HepG2 (cell line): ENCODE measurements at regions not wholly inside any gene's neighbourhood (a gene's known extent, or its start where the extent isn't known, plus 50 kb on each side); places are given as distances from the start of the nearest gene placed in this dataset.

ENCODE experiments used
- ATAC-seq: fragments of 200-7000 bp; cut with Tn5 transposase; 3 replicates; pipeline ENCODE4 v1.9.1; 2020; ENCODE audit warnings: mild to moderate bottlenecking, moderate library complexity
- BruUV-seq: library from RNA; stranded (reverse); fragments of 400-500 nt; replicated peaks from 2 replicates; lab custom pipeline; 2021; lab: Mats Ljungman, UMichigan
- CTCF ChIA-PET: fragments of 300-600 bp; formaldehyde crosslinking; extraction: SDS; loops from one replicate; lab custom pipeline; 2021; ENCODE audit warnings: low total read pairs, inconsistent platforms, low intra/inter-chr PET ratio; lab: Yijun Ruan, JAX
- POLR2A ChIA-PET: fragments of 350-600 bp; sonication (Branson Sonifier 250); formaldehyde crosslinking; loops from one replicate; lab custom pipeline; 2020; ENCODE audit warnings: antibody characterized with exemption, inconsistent platforms; lab: Yijun Ruan, JAX
- DNase-seq: peaks from one replicate; pipeline ENCODE4 v3.0.0-alpha.2; 2015; ENCODE audit warnings: low spot score
- FAIRE-seq: peaks from 3 replicates; lab custom pipeline; 2011; peaks lifted over from hg19 to GRCh38; lab: Jason Lieb, UNC
- H2AFZ ChIP-seq: one replicate; pipeline ENCODE4 v1.6.1; 2011; ENCODE audit warnings: low read length, inconsistent platforms
- H3K27ac ChIP-seq: fragments of 300-600 bp; 3 replicates; pipeline ENCODE4 v1.8.0; 2011; ENCODE audit warnings: mixed run types, mild to moderate bottlenecking, mixed read lengths, low read length, inconsistent platforms; ENCODE audit not compliant: insufficient read depth; ENCODE audit errors: extremely low read length
- H3K27me3 ChIP-seq, 2 experiments: fragments of 200-600 bp in 1 of 2; 2 replicates in 1 of 2; 3 replicates in 1 of 2; pipeline versions ENCODE4 v1.6.0 to v1.8.0; 2011; ENCODE audit warnings: low read length in 2 of 2, mild to moderate bottlenecking in 2 of 2, moderate library complexity in 2 of 2, inconsistent platforms in 1 of 2; ENCODE audit not compliant: insufficient read depth in 2 of 2, control insufficient read depth in 1 of 2
- H3K36me3 ChIP-seq, 2 experiments: fragments of 200-600 bp in 1 of 2; replicated peaks in 1 of 2; 2 replicates in 1 of 2; 3 replicates in 1 of 2; pipeline versions ENCODE4 v1.5.1 to v1.8.0; 2011; ENCODE audit warnings: low read length in 2 of 2, inconsistent platforms in 1 of 2; ENCODE audit not compliant: insufficient read depth in 2 of 2, control insufficient read depth in 1 of 2
- H3K4me1 ChIP-seq: 2 replicates; pipeline ENCODE4 v1.5.1; 2012; ENCODE audit warnings: low read length, inconsistent platforms; ENCODE audit not compliant: insufficient read depth
- H3K4me2 ChIP-seq: 2 replicates; pipeline ENCODE4 v1.6.0; 2011; ENCODE audit warnings: low read depth, low read length, inconsistent platforms
- H3K4me3 ChIP-seq, 3 experiments: fragments of 200-600 bp in 1 of 3; sonication (generic), shearing (Covaris generic) in 1 of 3; replicated peaks in 1 of 3; 2 replicates each; pipeline ENCODE4 v1.5.1; 2011 to 2016; ENCODE audit warnings: low read length in 3 of 3, inconsistent platforms in 2 of 3, low read depth in 2 of 3, mild to moderate bottlenecking in 2 of 3, control low read depth in 1 of 3, mixed read lengths in 1 of 3; ENCODE audit not compliant: insufficient read depth in 1 of 3
- H3K79me2 ChIP-seq: one replicate; pipeline ENCODE4 v1.6.1; 2011; ENCODE audit warnings: low read length, inconsistent platforms; ENCODE audit not compliant: insufficient read depth
- H3K9ac ChIP-seq: 2 replicates; pipeline ENCODE4 v1.6.0; 2011; ENCODE audit warnings: mild to moderate bottlenecking, low read depth, low read length, inconsistent platforms; ENCODE audit not compliant: insufficient read depth
- H3K9me3 ChIP-seq: 2 replicates; pipeline ENCODE4 v1.5.1; 2012; ENCODE audit warnings: mild to moderate bottlenecking, low read length
- H4K20me1 ChIP-seq: 2 replicates; pipeline ENCODE4 v1.6.0; 2011; ENCODE audit warnings: inconsistent platforms, mild to moderate bottlenecking, low read length, moderate library complexity; ENCODE audit not compliant: insufficient read depth
- GATA4 ChIP-seq: sonication (generic); IDR thresholded peaks from 2 replicates; pipeline ENCODE4 v1.6.1; 2016; ENCODE audit warnings: antibody characterized with exemption, low read depth, borderline replicate concordance
- JDP2 ChIP-seq: sonication (generic); formaldehyde crosslinking; IDR thresholded peaks from 2 replicates; pipeline ENCODE4 v1.8.1; 2022; ENCODE audit warnings: missing genetic modification reagents, borderline replicate concordance
- MTF2 ChIP-seq: sonication (generic); formaldehyde crosslinking; IDR thresholded peaks from 2 replicates; pipeline ENCODE4 v1.5.0; 2020; ENCODE audit warnings: missing genetic modification reagents, borderline replicate concordance
- SIN3A ChIP-seq: IDR thresholded peaks from 2 replicates; pipeline ENCODE4 v1.6.1; 2011; ENCODE audit warnings: low read depth, mild to moderate bottlenecking, control low read depth, low read length, borderline replicate concordance
- SP140L ChIP-seq: sonication (generic); formaldehyde crosslinking; IDR thresholded peaks from 2 replicates; pipeline ENCODE4 v1.4.0; 2020; ENCODE audit warnings: missing genetic modification reagents, borderline replicate concordance
- TCF7L2 ChIP-seq: IDR thresholded peaks from 2 replicates; pipeline ENCODE4 v1.6.1; 2011; ENCODE audit warnings: mild to moderate bottlenecking, low read depth, low read length, moderate library complexity
- ZNF251 ChIP-seq: sonication (generic); formaldehyde crosslinking; IDR thresholded peaks from 2 replicates; pipeline ENCODE4 v1.9.0; 2021; ENCODE audit warnings: mild to moderate bottlenecking, missing genetic modification reagents
- ZNF615 ChIP-seq: sonication (generic); formaldehyde crosslinking; IDR thresholded peaks from 2 replicates; pipeline ENCODE4 v1.5.0; 2020; ENCODE audit warnings: mild to moderate bottlenecking, missing genetic modification reagents, borderline replicate concordance
- ZNF646 ChIP-seq: sonication (generic); formaldehyde crosslinking; IDR thresholded peaks from 2 replicates; pipeline ENCODE4 v1.9.0; 2021; ENCODE audit warnings: mild to moderate bottlenecking, missing genetic modification reagents
- WGBS: methylation state at CpG from one replicate; pipeline ENCODE4 v1.1.6; 2017; ENCODE audit warnings: low lambda C conversion rate; 5-methylcytosine and 5-hydroxymethylcytosine counted together
- in situ Hi-C: cut with HindIII; loops from 2 replicates; pipeline ENCODE4 v1.10.0; 2017; ENCODE audit warnings: low pct_unique_long_range_greater_than_20kb; ENCODE audit not compliant: extremely low pct_ligation_motif_present
- intact Hi-C: fragments of 100-400 bp; cut with micrococcal nuclease; formaldehyde crosslinking; loops from one replicate; pipeline ENCODE4 v1.10.0; 2022; ENCODE audit not compliant: unreplicated experiment

GRCh38 chr13:33493672-33494365, 208.3 kb upstream of the STARD13 start:
- no peak for TF ChIP-seq SIN3A
- TF ChIP-seq TCF7L2: no peak
- no peak for TF ChIP-seq ZNF251 (CRISPR knock-in tag)
- TF ChIP-seq JDP2: no peak
- TF ChIP-seq MTF2: no peak
- no peak for TF ChIP-seq GATA4
- no peak for TF ChIP-seq ZNF646 (CRISPR knock-in tag)
- no peak for TF ChIP-seq ZNF615 (CRISPR knock-in tag)
- no peak for TF ChIP-seq SP140L (CRISPR knock-in tag)
- TF ChIP-seq, all 625 proteins: peak for 0
- H3K27me3 ChIP-seq: no peaks in the 10 kb centered on the region
- H3K79me2 ChIP-seq: no peaks in the 10 kb centered on the region
- H3K4me3 ChIP-seq: no peak overlapping the region
- intact Hi-C loops: no loop called here
- H3K27ac ChIP-seq: no peak overlapping the region
- no peak for FAIRE-seq
- no peak overlapping the region for H3K9ac ChIP-seq
- WGBS: 79% methylated on average over 6 of the region's 6 CpGs
- CTCF ChIA-PET: no interaction called here
- H4K20me1 ChIP-seq: no peaks in the 10 kb centered on the region
- no peak for DNase-seq
- POLR2A ChIA-PET: no interaction called here
- BruUV-seq: no TSS peak
- H2AFZ ChIP-seq: no peak overlapping the region
- H3K4me2 ChIP-seq: no peak overlapping the region
- peaks cover 12% of the 10 kb centered on the region; the same call in 1 of the 2 replicates for H3K4me1 ChIP-seq
- ATAC-seq: no peak
- no peaks in the 10 kb centered on the region for H3K9me3 ChIP-seq
- in situ Hi-C loops: no loop called here
- H3K36me3 ChIP-seq: no peaks in the 10 kb centered on the region; a peak in 1 of 5 replicates
